ENCODE measurements at regions not wholly inside any gene's neighbourhood (a gene's known extent, or its start where the extent isn't known, plus 50 kb on each side); places are given as distances from the start of the nearest gene placed in this dataset.

DNA sequence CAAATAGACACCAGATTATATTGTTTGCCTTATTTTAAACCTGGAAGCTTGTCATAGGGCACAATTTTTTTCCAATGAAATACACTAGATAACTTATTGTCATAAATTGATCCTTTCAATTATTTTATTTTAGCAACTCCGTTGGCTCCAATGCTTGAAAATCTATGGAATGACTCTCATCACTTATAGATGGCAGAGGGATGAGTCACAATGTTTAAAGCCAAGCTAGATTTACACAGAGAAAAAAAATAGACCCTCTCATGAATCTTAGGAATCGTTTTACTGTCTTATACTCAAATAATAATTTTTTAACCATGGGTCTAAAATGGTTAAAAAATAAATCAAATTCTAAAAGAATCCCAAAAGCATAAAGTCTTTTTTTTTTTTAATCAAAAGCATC, 1276.6 kb upstream of the FLRT2 start:
- TF ChIP-seq, protein P1, sequence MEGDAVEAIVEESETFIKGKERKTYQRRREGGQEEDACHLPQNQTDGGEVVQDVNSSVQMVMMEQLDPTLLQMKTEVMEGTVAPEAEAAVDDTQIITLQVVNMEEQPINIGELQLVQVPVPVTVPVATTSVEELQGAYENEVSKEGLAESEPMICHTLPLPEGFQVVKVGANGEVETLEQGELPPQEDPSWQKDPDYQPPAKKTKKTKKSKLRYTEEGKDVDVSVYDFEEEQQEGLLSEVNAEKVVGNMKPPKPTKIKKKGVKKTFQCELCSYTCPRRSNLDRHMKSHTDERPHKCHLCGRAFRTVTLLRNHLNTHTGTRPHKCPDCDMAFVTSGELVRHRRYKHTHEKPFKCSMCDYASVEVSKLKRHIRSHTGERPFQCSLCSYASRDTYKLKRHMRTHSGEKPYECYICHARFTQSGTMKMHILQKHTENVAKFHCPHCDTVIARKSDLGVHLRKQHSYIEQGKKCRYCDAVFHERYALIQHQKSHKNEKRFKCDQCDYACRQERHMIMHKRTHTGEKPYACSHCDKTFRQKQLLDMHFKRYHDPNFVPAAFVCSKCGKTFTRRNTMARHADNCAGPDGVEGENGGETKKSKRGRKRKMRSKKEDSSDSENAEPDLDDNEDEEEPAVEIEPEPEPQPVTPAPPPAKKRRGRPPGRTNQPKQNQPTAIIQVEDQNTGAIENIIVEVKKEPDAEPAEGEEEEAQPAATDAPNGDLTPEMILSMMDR (IDR thresholded peaks at IDR 0.05; ENCODE audit: low read depth, low read length) = no peak
- H3K9me3 ChIP-seq (ENCODE audit: control insufficient read depth, insufficient read depth, low read length) = no peaks in the 10 kb centered on the region
- CTCF ChIA-PET = no interaction called here
- H3K27me3 ChIP-seq (ENCODE audit: control insufficient read depth, insufficient read depth, low read length) = no peaks in the 10 kb centered on the region
- H3K27ac ChIP-seq (ENCODE audit: low read depth, low read length) = no peak overlapping the region
- DNase-seq (ENCODE audit: low read depth, low spot score) = no peak
- no peak overlapping the region for H3K4me3 ChIP-seq (ENCODE audit: low read depth, low read length)
- POLR2A ChIA-PET = no interaction called here

DNA sequence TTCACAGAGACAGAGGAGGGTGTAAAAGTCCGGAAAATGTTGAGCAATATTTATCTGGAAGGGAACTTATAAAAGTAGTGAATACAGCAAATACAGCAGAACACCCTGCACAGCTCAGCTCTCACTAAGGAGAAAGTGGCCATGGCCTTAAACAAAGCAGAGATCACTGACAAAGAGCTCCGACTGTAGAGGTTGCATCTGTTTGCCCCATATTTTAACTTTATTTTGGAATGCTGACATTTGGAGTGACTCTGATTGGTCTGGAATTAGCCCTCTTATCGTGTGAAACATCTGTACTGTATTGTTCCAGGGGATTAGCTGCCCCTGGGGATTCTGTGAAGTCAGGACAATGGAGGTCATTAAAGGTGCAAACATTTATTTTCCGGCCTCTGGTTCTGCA, 1275.7 kb upstream of the FLRT2 start:
- TF ChIP-seq, protein P1 (IDR thresholded peaks at IDR 0.05; ENCODE audit: low read depth, low read length) = no peak
- H3K27me3 ChIP-seq (ENCODE audit: control insufficient read depth, insufficient read depth, low read length) = no peaks in the 10 kb centered on the region
- ChIA-PET POLR2A (no interaction called here), CTCF (no interaction called here)
- no peaks in the 10 kb centered on the region for H3K9me3 ChIP-seq (ENCODE audit: control insufficient read depth, insufficient read depth, low read length)
- DNase-seq (ENCODE audit: low read depth, low spot score) = no peak
- no peak overlapping the region for H3K4me3 ChIP-seq (ENCODE audit: low read depth, low read length)
- no peak overlapping the region for H3K27ac ChIP-seq (ENCODE audit: low read depth, low read length)

DNA sequence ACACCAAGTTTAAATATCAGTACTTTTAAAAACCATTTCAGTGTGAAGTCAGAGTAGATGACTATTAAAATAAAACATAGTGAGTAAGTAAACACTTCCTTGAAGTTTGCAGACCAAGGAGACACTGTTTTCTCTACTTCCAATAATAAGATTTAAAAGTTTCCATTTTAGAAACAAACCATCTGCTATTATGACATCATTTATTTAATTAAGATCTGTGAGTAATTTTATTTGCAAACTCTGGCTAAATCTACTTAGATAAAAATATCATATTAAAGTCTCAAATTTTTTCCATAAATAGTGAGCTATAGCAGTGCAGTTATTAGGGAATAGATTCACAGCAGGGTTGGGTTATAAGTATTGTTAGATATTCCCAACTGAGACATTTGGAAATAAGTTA, 1267.0 kb upstream of the FLRT2 start:
- Histone ChIP-seq H3K9me3 (ENCODE audit: control insufficient read depth, insufficient read depth, low read length) (no peaks in the 10 kb centered on the region), H3K27ac (ENCODE audit: low read depth, low read length) (no peak overlapping the region), H3K27me3 (ENCODE audit: control insufficient read depth, insufficient read depth, low read length) (no peaks in the 10 kb centered on the region), H3K4me3 (ENCODE audit: low read depth, low read length) (no peak overlapping the region)
- ChIA-PET POLR2A (no interaction called here), CTCF (no interaction called here)
- DNase-seq (ENCODE audit: low read depth, low spot score) = no peak
- TF ChIP-seq, protein P1 (IDR thresholded peaks at IDR 0.05; ENCODE audit: low read depth, low read length) = no peak

DNA sequence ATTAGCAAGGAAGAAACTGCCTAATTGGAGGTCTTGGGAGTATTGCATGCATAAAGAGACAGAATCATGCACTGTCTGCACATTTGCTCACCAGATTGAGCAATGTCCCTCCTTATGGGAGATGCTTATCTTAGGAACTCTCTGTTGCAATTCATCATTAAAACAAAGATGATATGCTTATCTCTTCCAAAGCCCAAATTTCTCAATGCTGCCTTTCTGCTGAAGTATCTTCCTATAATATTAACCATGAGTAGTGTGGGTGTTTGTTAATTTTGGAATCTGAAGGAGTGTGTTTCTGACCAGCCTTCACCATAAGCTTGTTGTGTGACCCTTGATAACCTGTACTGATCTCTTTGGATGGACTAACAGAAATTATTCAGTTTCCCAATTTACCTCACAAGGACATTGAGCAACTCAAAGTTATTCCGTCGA, 1257.6 kb upstream of the FLRT2 start:
- no peak overlapping the region for H3K4me3 ChIP-seq (ENCODE audit: low read depth, low read length)
- TF ChIP-seq, protein P1 (IDR thresholded peaks at IDR 0.05; ENCODE audit: low read depth, low read length) = no peak
- no peak for DNase-seq (ENCODE audit: low read depth, low spot score)
- H3K27me3 ChIP-seq (ENCODE audit: control insufficient read depth, insufficient read depth, low read length) = no peaks in the 10 kb centered on the region
- H3K27ac ChIP-seq (ENCODE audit: low read depth, low read length) = no peak overlapping the region
- POLR2A ChIA-PET = no interaction called here
- H3K9me3 ChIP-seq (ENCODE audit: control insufficient read depth, insufficient read depth, low read length) = no peaks in the 10 kb centered on the region
- CTCF ChIA-PET = no interaction called here

DNA sequence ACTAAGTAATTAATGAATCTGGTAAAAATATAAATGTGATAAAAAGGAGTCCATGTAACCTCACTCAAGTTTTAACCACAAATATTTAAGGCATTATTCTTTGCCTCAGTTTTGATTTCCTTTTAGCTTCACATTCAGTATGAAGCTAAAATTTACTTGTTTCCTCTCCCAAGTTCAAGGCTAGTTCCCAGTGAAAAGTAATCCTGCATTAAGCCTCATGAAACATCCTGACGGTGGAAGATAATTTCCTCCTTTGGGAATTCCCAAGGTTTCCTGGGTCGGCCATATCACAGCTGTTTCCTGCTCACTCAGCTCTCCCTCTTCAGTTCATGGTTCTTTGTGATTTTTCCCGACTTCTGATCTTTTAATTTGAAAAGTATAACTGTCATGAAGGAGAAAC, 1256.8 kb upstream of the FLRT2 start:
- Histone ChIP-seq H3K27me3 (ENCODE audit: control insufficient read depth, insufficient read depth, low read length) (no peaks in the 10 kb centered on the region), H3K27ac (ENCODE audit: low read depth, low read length) (no peak overlapping the region), H3K4me3 (ENCODE audit: low read depth, low read length) (no peak overlapping the region), H3K9me3 (ENCODE audit: control insufficient read depth, insufficient read depth, low read length) (no peaks in the 10 kb centered on the region)
- DNase-seq (ENCODE audit: low read depth, low spot score) = no peak
- ChIA-PET CTCF (no interaction called here), POLR2A (no interaction called here)
- TF ChIP-seq, protein P1 (IDR thresholded peaks at IDR 0.05; ENCODE audit: low read depth, low read length) = no peak
